SK-N-SH treated with all-trans-retinoic acid at 6 μM for 48 hours (cell line): ENCODE measurements at regions not wholly inside any gene's neighbourhood (a gene's known extent, or its start where the extent isn't known, plus 50 kb on each side); places are given as distances from the start of the nearest gene placed in this dataset.

Experiments used
- ATAC-seq: fragments of 200-7000 bp; cut with Tn5 transposase; 3 replicates; pipeline ENCODE4 v1.9.1; 2020; ENCODE audit warnings: mild to moderate bottlenecking, moderate library complexity
- ARNTL ChIP-seq: fragments of 450-650 bp; formaldehyde crosslinking; IDR thresholded peaks from 2 replicates; pipeline ENCODE4 v1.5.0; 2020; ENCODE audit warnings: low read depth, mild to moderate bottlenecking, moderate library complexity, borderline replicate concordance
- BACH2 ChIP-seq: fragments of 250-450 bp; sonication (Bioruptor Pico); IDR thresholded peaks from 2 replicates; pipeline ENCODE4 v1.9.0; 2021; ENCODE audit warnings: mild to moderate bottlenecking, borderline replicate concordance
- CREB5 ChIP-seq: fragments of 250-450 bp; sonication (Bioruptor Pico); IDR thresholded peaks from 2 replicates; pipeline ENCODE4 v1.5.1; 2020; ENCODE audit warnings: low read depth, mild to moderate bottlenecking, moderate library complexity
- ESRRG ChIP-seq: fragments of 250-450 bp; sonication (Bioruptor Pico); IDR thresholded peaks from 2 replicates; pipeline ENCODE4 v1.6.1; 2021; ENCODE audit warnings: mild to moderate bottlenecking
- GLIS3 ChIP-seq: fragments of 250-450 bp; sonication (Bioruptor Pico); IDR thresholded peaks from 2 replicates; pipeline ENCODE4 v1.5.0; 2020; ENCODE audit warnings: mild to moderate bottlenecking, moderate library complexity
- ISL1 ChIP-seq: fragments of 250-450 bp; sonication (Bioruptor Pico); IDR thresholded peaks from 2 replicates; pipeline ENCODE4 v2.1.2; 2022; ENCODE audit warnings: mild to moderate bottlenecking, moderate library complexity
- OSR1 ChIP-seq: fragments of 250-450 bp; sonication (Bioruptor Pico); IDR thresholded peaks from 2 replicates; pipeline ENCODE4 v1.8.0; 2022; ENCODE audit warnings: moderate library complexity, mild to moderate bottlenecking, inconsistent platforms
- PATZ1 ChIP-seq: fragments of 250-450 bp; sonication (Bioruptor Pico); IDR thresholded peaks from 2 replicates; pipeline ENCODE4 v1.8.0; 2020; ENCODE audit warnings: mild to moderate bottlenecking, moderate library complexity, borderline replicate concordance
- PPARA ChIP-seq: fragments of 250-450 bp; sonication (Bioruptor Pico); IDR thresholded peaks from 2 replicates; pipeline ENCODE4 v1.5.0; 2020; ENCODE audit warnings: mild to moderate bottlenecking, borderline replicate concordance
- RARB ChIP-seq: fragments of 250-450 bp; sonication (Bioruptor Pico); IDR thresholded peaks from 2 replicates; pipeline ENCODE4 v1.8.0; 2021; ENCODE audit warnings: mild to moderate bottlenecking, moderate library complexity
- SNAI2 ChIP-seq: fragments of 250-450 bp; sonication (Bioruptor Pico); IDR thresholded peaks from 2 replicates; pipeline ENCODE4 v1.5.0; 2020; ENCODE audit warnings: mild to moderate bottlenecking, moderate library complexity
- TOX ChIP-seq: fragments of 250-450 bp; sonication (Bioruptor Pico); IDR thresholded peaks from 2 replicates; pipeline ENCODE4 v1.8.0; 2021; ENCODE audit warnings: mild to moderate bottlenecking, moderate library complexity, borderline replicate concordance
- ZC3H10 ChIP-seq: fragments of 250-450 bp; sonication (Bioruptor Pico); IDR thresholded peaks from 2 replicates; pipeline ENCODE4 v1.5.1; 2021; ENCODE audit warnings: mild to moderate bottlenecking, moderate library complexity
- ZFP3 ChIP-seq: fragments of 250-450 bp; sonication (Bioruptor Pico); IDR thresholded peaks from 2 replicates; pipeline ENCODE4 v1.5.0; 2020; ENCODE audit warnings: mild to moderate bottlenecking, moderate library complexity
- ZFP30 ChIP-seq: fragments of 450-650 bp; formaldehyde crosslinking; IDR thresholded peaks from 2 replicates; pipeline ENCODE4 v1.5.0; 2022; ENCODE audit warnings: mild to moderate bottlenecking, moderate library complexity
- ZNF565 ChIP-seq: fragments of 450-650 bp; formaldehyde crosslinking; conservative IDR thresholded peaks from 2 replicates; pipeline ENCODE4 v1.5.0; 2020; ENCODE audit warnings: low read depth, mild to moderate bottlenecking, moderate library complexity
- ZNF70 ChIP-seq: fragments of 450-650 bp; formaldehyde crosslinking; IDR thresholded peaks from 2 replicates; pipeline ENCODE4 v1.5.0; 2020; ENCODE audit warnings: mild to moderate bottlenecking, moderate library complexity
- ZNF8 ChIP-seq: fragments of 450-650 bp; formaldehyde crosslinking; IDR thresholded peaks from 2 replicates; pipeline ENCODE4 v1.5.0; 2020; ENCODE audit warnings: mild to moderate bottlenecking, moderate library complexity
- TF ChIP-seq, protein P1 (sequence below): fragments of 250-450 bp; sonication (Bioruptor Pico); IDR thresholded peaks from 2 replicates; pipeline ENCODE4 v1.8.0; 2021; ENCODE audit warnings: low read depth, mild to moderate bottlenecking, moderate library complexity, borderline replicate concordance
- TF ChIP-seq, protein P2 (sequence below): fragments of 250-450 bp; sonication (Bioruptor Pico); IDR thresholded peaks from 2 replicates; pipeline ENCODE4 v1.5.1; 2021; ENCODE audit warnings: mild to moderate bottlenecking, moderate library complexity
- TF ChIP-seq, protein P3 (sequence below): fragments of 250-450 bp; sonication (Bioruptor Pico); IDR thresholded peaks from 2 replicates; pipeline ENCODE4 v1.5.0; 2020; ENCODE audit warnings: mild to moderate bottlenecking, moderate library complexity

DNA sequence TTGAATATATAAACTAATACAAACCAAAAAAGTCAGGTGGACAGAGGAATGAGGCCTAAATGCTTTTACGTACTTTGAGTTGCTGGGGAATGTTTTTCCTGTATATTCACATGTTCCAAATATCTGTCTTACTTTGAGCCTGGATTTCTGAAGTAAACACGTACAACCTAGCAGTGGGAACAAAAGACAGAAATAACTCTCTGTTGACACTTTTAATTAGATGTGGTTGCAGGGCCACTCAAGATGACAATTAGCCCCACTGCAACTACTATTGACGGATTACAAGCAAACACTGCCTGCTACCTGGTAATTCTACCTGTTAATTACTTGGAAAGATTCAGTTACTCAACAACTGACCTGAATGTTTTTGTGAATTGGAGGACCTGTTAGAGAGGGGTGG is 196.9 kb downstream of the TTLL7 start:
- TF ChIP-seq ZFP3 (no peak), ZNF8 (no peak), ARNTL (no peak), ZC3H10 (CRISPR knock-in tag) (no peak), TOX (CRISPR knock-in tag) (no peak), OSR1 (CRISPR knock-in tag) (no peak), ZFP30 (no peak), BACH2 (CRISPR knock-in tag) (no peak), PATZ1 (CRISPR knock-in tag) (no peak), ISL1 (CRISPR knock-in tag) (no peak), GLIS3 (CRISPR knock-in tag) (no peak), SNAI2 (CRISPR knock-in tag) (no peak)
- TF ChIP-seq, protein P1, sequence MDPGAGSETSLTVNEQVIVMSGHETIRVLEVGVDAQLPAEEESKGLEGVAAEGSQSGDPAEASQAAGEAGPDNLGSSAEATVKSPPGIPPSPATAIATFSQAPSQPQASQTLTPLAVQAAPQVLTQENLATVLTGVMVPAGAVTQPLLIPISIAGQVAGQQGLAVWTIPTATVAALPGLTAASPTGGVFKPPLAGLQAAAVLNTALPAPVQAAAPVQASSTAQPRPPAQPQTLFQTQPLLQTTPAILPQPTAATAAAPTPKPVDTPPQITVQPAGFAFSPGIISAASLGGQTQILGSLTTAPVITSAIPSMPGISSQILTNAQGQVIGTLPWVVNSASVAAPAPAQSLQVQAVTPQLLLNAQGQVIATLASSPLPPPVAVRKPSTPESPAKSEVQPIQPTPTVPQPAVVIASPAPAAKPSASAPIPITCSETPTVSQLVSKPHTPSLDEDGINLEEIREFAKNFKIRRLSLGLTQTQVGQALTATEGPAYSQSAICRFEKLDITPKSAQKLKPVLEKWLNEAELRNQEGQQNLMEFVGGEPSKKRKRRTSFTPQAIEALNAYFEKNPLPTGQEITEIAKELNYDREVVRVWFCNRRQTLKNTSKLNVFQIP (CRISPR knock-in tag) = no peak
- TF ChIP-seq, protein P2, sequence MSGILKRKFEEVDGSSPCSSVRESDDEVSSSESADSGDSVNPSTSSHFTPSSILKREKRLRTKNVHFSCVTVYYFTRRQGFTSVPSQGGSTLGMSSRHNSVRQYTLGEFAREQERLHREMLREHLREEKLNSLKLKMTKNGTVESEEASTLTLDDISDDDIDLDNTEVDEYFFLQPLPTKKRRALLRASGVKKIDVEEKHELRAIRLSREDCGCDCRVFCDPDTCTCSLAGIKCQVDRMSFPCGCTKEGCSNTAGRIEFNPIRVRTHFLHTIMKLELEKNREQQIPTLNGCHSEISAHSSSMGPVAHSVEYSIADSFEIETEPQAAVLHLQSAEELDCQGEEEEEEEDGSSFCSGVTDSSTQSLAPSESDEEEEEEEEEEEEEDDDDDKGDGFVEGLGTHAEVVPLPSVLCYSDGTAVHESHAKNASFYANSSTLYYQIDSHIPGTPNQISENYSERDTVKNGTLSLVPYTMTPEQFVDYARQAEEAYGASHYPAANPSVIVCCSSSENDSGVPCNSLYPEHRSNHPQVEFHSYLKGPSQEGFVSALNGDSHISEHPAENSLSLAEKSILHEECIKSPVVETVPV = no peak
- TF ChIP-seq, protein P3, sequence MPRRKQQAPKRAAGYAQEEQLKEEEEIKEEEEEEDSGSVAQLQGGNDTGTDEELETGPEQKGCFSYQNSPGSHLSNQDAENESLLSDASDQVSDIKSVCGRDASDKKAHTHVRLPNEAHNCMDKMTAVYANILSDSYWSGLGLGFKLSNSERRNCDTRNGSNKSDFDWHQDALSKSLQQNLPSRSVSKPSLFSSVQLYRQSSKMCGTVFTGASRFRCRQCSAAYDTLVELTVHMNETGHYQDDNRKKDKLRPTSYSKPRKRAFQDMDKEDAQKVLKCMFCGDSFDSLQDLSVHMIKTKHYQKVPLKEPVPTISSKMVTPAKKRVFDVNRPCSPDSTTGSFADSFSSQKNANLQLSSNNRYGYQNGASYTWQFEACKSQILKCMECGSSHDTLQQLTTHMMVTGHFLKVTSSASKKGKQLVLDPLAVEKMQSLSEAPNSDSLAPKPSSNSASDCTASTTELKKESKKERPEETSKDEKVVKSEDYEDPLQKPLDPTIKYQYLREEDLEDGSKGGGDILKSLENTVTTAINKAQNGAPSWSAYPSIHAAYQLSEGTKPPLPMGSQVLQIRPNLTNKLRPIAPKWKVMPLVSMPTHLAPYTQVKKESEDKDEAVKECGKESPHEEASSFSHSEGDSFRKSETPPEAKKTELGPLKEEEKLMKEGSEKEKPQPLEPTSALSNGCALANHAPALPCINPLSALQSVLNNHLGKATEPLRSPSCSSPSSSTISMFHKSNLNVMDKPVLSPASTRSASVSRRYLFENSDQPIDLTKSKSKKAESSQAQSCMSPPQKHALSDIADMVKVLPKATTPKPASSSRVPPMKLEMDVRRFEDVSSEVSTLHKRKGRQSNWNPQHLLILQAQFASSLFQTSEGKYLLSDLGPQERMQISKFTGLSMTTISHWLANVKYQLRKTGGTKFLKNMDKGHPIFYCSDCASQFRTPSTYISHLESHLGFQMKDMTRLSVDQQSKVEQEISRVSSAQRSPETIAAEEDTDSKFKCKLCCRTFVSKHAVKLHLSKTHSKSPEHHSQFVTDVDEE (CRISPR knock-in tag) = no peak

GRCh38 chr1:83800066-83800465 is 198.9 kb downstream of the TTLL7 start:
- no peak; the same call in 2 of the 3 replicates for ATAC-seq
- TF ChIP-seq ARNTL = no peak
- TF ChIP-seq ZFP30 = no peak
- TF ChIP-seq, protein P1 (CRISPR knock-in tag) = no peak
- no peak for TF ChIP-seq ESRRG (CRISPR knock-in tag)
- no peak for TF ChIP-seq ZNF8
- no peak for TF ChIP-seq TOX (CRISPR knock-in tag)
- no peak for TF ChIP-seq CREB5 (CRISPR knock-in tag)
- TF ChIP-seq ZC3H10 (CRISPR knock-in tag) = no peak
- TF ChIP-seq RARB (CRISPR knock-in tag) = no peak
- TF ChIP-seq BACH2 (CRISPR knock-in tag) = no peak
- no peak for TF ChIP-seq ZNF70 (CRISPR knock-in tag)
- no peak for TF ChIP-seq SNAI2 (CRISPR knock-in tag)
- TF ChIP-seq ISL1 (CRISPR knock-in tag) = no peak

More for the DNA sequence above, 196.9 kb downstream of the TTLL7 start:
- ATAC-seq = no peak

DNA sequence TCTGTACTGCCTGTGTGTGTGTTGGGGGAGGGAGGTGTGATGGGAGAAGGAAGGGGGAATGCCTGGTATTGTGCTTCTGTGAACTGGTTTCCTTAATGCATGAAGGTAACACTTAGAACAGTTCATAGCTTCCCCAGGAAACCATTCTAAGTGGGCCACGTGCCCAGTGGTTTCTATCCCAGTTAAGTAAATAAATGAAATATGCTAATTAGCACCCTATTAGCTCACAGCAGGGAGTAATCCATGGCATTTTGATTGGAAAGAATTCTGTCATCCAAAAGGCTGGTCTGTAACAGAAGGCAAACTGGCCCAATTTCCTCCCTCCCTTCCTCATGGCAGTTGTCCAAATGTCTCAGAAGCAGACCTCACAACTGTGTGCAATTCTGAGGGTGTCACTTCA is 199.3 kb downstream of the TTLL7 start:
- peak; percentile 27; the same call in 1 of the 3 replicates for ATAC-seq
- TF ChIP-seq ZC3H10 (CRISPR knock-in tag) (no peak), SNAI2 (CRISPR knock-in tag) (no peak), PPARA (CRISPR knock-in tag) (no peak), ISL1 (CRISPR knock-in tag) (no peak), ZNF70 (CRISPR knock-in tag) (no peak), OSR1 (CRISPR knock-in tag) (no peak), ZFP3 (no peak), TOX (CRISPR knock-in tag) (no peak), ZNF565 (CRISPR knock-in tag) (no peak), GLIS3 (CRISPR knock-in tag) (no peak), BACH2 (CRISPR knock-in tag) (no peak)
- TF ChIP-seq, protein P3 (CRISPR knock-in tag) = no peak
- TF ChIP-seq, protein P2 = no peak
